Endodermal cell (in vitro differentiated cells): ENCODE measurements at regions not wholly inside any gene's neighbourhood (a gene's known extent, or its start where the extent isn't known, plus 50 kb on each side); places are given as distances from the start of the nearest gene placed in this dataset.

Experiments
- DNase-seq: peaks from one replicate; pipeline ENCODE4 v3.0.0-alpha.2; 2017
- H3K27ac ChIP-seq: 2 replicates; pipeline ENCODE4 v1.5.1; 2013; ENCODE audit warnings: mild to moderate bottlenecking, low read depth, low read length, moderate library complexity
- H3K27me3 ChIP-seq: 2 replicates; pipeline ENCODE4 v1.6.1; 2013; ENCODE audit warnings: mild to moderate bottlenecking, low read length, moderate library complexity; ENCODE audit not compliant: insufficient read depth, control insufficient read depth, poor library complexity, severe bottlenecking
- H3K36me3 ChIP-seq: 2 replicates; pipeline ENCODE4 v1.7.0; 2013; ENCODE audit warnings: mild to moderate bottlenecking, low read length, moderate library complexity; ENCODE audit not compliant: control insufficient read depth, insufficient read depth
- H3K4me1 ChIP-seq: one replicate; pipeline ENCODE4 v1.7.0; 2013; ENCODE audit warnings: low read length; ENCODE audit not compliant: control insufficient read depth, insufficient read depth
- H3K4me3 ChIP-seq: 2 replicates; pipeline ENCODE4 v1.5.1; 2013; ENCODE audit warnings: mild to moderate bottlenecking, low read length, moderate library complexity
- H3K9ac ChIP-seq: 2 replicates; pipeline ENCODE4 v1.6.1; 2013; ENCODE audit warnings: mild to moderate bottlenecking, low read length, moderate library complexity; ENCODE audit not compliant: poor library complexity, severe bottlenecking; ENCODE audit errors: extremely low read depth
- H3K9me3 ChIP-seq: 2 replicates; pipeline ENCODE4 v1.6.1; 2013; ENCODE audit warnings: mild to moderate bottlenecking, low read length, moderate library complexity; ENCODE audit not compliant: control insufficient read depth
- H3K27ac Mint-ChIP-seq: 2 replicates; pipeline ENCODE4 v1.8.0; 2020; ENCODE audit warnings: mixed read lengths
- H3K27me3 Mint-ChIP-seq: 2 replicates; pipeline ENCODE4 v1.8.0; 2021; ENCODE audit warnings: mild to moderate bottlenecking, mixed read lengths; ENCODE audit not compliant: insufficient read depth
- H3K36me3 Mint-ChIP-seq: 2 replicates; pipeline ENCODE4 v1.8.0; 2020; ENCODE audit warnings: low read depth, mixed read lengths
- H3K4me1 Mint-ChIP-seq: 2 replicates; pipeline ENCODE4 v1.8.0; 2020; ENCODE audit warnings: mixed read lengths
- H3K4me3 Mint-ChIP-seq: 2 replicates; pipeline ENCODE4 v1.8.0; 2020; ENCODE audit warnings: mild to moderate bottlenecking, moderate library complexity, mixed read lengths
- H3K9me3 Mint-ChIP-seq: 2 replicates; pipeline ENCODE4 v1.8.0; 2020; ENCODE audit warnings: mild to moderate bottlenecking, mixed read lengths
- WGBS, 2 experiments: methylation state at CpG; one replicate each; pipeline versions ENCODE4 v1.1.5 to v1.1.7; 2013; ENCODE audit warnings: missing lambda C conversion rate in 2 of 2, mixed read lengths in 1 of 2; ENCODE audit not compliant: insufficient coverage in 1 of 2, insufficient read length in 1 of 2; 5-methylcytosine and 5-hydroxymethylcytosine counted together
- TF ChIP-seq, protein P1 (sequence below): fragments of 200-600 bp; sonication (generic); conservative IDR thresholded peaks from 2 replicates; pipeline ENCODE4 v1.5.0; 2021; ENCODE audit warnings: antibody characterized with exemption, mild to moderate bottlenecking

GRCh38 chr13:85321734-85322133 lies 477.5 kb downstream of the SLITRK6 start:
- Histone ChIP-seq H3K36me3 (no peaks in the 10 kb centered on the region), H3K27ac (no peak overlapping the region), H3K4me1 (no peaks in the 10 kb centered on the region), H3K4me3 (no peak overlapping the region), H3K9me3 (no peaks in the 10 kb centered on the region), H3K27me3 (no peaks in the 10 kb centered on the region), H3K9ac (no peak overlapping the region)
- no peaks in the 10 kb centered on the region for H3K4me1 Mint-ChIP-seq
- no peak for DNase-seq
- H3K9me3 Mint-ChIP-seq = no peaks in the 10 kb centered on the region
- H3K36me3 Mint-ChIP-seq = no peaks in the 10 kb centered on the region
- H3K27me3 Mint-ChIP-seq = no peaks in the 10 kb centered on the region
- TF ChIP-seq, protein P1, sequence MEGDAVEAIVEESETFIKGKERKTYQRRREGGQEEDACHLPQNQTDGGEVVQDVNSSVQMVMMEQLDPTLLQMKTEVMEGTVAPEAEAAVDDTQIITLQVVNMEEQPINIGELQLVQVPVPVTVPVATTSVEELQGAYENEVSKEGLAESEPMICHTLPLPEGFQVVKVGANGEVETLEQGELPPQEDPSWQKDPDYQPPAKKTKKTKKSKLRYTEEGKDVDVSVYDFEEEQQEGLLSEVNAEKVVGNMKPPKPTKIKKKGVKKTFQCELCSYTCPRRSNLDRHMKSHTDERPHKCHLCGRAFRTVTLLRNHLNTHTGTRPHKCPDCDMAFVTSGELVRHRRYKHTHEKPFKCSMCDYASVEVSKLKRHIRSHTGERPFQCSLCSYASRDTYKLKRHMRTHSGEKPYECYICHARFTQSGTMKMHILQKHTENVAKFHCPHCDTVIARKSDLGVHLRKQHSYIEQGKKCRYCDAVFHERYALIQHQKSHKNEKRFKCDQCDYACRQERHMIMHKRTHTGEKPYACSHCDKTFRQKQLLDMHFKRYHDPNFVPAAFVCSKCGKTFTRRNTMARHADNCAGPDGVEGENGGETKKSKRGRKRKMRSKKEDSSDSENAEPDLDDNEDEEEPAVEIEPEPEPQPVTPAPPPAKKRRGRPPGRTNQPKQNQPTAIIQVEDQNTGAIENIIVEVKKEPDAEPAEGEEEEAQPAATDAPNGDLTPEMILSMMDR = no peak
- H3K4me3 Mint-ChIP-seq = no peak overlapping the region
- H3K27ac Mint-ChIP-seq = no peak overlapping the region

DNA sequence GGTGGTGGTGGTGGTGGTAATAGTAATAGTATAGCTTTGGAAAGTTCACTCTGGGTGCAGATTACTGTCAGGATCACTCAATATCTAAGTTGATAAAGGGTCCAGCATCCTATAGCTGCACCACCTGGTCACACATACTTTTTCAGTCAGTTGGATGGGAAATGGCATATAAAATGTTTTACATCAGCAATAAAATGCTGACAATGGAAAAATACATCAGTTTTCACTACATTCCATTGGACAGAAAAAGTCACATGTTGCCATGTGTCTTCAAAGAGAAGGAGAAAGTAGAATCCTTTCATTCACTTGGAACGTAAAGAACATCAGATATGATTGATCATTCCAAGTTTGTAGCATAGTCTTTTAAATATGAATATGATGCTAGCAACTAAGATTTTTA lies 481.4 kb downstream of the SLITRK6 start:
- H3K9me3 Mint-ChIP-seq = no peaks in the 10 kb centered on the region
- no peak overlapping the region for H3K27ac ChIP-seq
- no peak overlapping the region for H3K9ac ChIP-seq
- WGBS, 2 experiments = 100% methylated on average over 1 of the region's 1 CpG
- no peaks in the 10 kb centered on the region for H3K27me3 Mint-ChIP-seq
- no peaks in the 10 kb centered on the region for H3K36me3 ChIP-seq
- TF ChIP-seq, protein P1 = no peak
- H3K4me1 Mint-ChIP-seq = no peaks in the 10 kb centered on the region
- H3K4me3 Mint-ChIP-seq = no peak overlapping the region
- H3K27ac Mint-ChIP-seq = no peak overlapping the region
- no peak overlapping the region for H3K4me3 ChIP-seq
- H3K9me3 ChIP-seq = no peaks in the 10 kb centered on the region
- H3K27me3 ChIP-seq = no peaks in the 10 kb centered on the region
- no peaks in the 10 kb centered on the region for H3K4me1 ChIP-seq
- no peak for DNase-seq
- H3K36me3 Mint-ChIP-seq = no peaks in the 10 kb centered on the region

DNA sequence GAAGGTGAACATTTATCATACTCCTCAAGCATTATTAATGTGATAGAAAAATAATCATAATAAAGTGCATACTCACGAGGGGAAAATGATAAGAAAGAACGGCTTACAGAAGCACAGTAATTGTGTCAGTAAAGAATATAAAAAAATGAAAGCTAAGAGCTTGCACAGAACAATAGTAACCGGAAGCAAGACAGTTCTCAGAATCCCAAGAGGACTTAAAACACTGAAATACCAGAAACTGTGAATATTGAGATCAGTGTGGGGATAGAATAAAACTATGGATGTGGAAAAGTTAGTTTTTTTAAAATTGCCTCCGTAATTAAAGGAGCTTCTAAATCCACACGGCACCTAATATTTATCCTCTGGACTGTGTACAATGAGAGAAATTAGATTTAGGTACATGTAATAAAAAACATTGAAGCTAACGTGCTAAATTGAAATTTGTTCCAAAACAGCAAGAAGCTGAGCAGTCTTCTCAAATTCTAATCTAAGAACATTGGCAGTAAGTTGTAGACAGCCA lies 482.7 kb downstream of the SLITRK6 start:
- H3K27ac ChIP-seq = no peak overlapping the region
- Mint-ChIP-seq H3K9me3 (no peaks in the 10 kb centered on the region), H3K4me3 (no peak overlapping the region), H3K4me1 (no peaks in the 10 kb centered on the region), H3K36me3 (no peaks in the 10 kb centered on the region), H3K27ac (no peak overlapping the region), H3K27me3 (no peaks in the 10 kb centered on the region)
- no peaks in the 10 kb centered on the region for H3K4me1 ChIP-seq
- H3K4me3 ChIP-seq = no peak overlapping the region
- H3K9ac ChIP-seq = no peak overlapping the region
- TF ChIP-seq, protein P1 = no peak
- no peaks in the 10 kb centered on the region for H3K27me3 ChIP-seq
- no peaks in the 10 kb centered on the region for H3K36me3 ChIP-seq
- DNase-seq = no peak
- 77 to 95% methylated on average over 2 to 6 of the region's 6 CpGs for WGBS, 2 experiments
- no peaks in the 10 kb centered on the region for H3K9me3 ChIP-seq
